ENCODE measurements at regions not wholly inside any gene's neighbourhood (a gene's known extent, or its start where the extent isn't known, plus 50 kb on each side); places are given as distances from the start of the nearest gene placed in this dataset.

DNA sequence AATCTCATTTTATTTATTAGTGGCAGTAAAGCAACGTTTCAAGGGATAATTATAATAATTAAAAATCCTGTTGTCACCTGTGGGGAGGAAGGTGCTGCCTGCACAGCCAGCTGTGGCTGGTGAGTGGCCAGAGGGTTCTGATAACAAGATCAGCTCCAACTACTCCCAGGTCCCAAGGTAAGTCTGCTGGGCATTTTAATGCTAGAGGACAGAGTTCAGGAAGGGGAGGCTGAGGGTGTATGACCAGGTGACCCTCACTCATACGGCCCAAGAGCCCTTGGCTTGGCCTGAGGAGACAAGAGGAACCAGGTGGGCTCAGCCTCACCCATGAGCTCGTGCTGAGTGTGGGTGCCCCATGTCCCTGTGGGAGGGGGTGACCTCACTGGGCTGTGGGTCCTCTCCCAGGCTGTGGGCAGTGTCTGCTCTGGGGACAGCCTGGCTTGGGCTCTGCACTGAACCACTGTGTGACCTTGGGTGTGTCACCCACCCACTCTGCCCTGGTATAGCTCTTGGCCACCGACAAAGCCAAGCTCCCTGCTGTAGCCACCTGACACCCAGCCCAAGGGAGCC is 223.8 kb downstream of the PTPRU start:
- H3K79me2 ChIP-seq (replicated peaks; ENCODE audit: insufficient read depth, low read length) = no peaks in the 10 kb centered on the region
- TF ChIP-seq POLR2AphosphoS5 (IDR thresholded peaks at IDR 0.05) = no peak
- TF ChIP-seq, protein P1, sequence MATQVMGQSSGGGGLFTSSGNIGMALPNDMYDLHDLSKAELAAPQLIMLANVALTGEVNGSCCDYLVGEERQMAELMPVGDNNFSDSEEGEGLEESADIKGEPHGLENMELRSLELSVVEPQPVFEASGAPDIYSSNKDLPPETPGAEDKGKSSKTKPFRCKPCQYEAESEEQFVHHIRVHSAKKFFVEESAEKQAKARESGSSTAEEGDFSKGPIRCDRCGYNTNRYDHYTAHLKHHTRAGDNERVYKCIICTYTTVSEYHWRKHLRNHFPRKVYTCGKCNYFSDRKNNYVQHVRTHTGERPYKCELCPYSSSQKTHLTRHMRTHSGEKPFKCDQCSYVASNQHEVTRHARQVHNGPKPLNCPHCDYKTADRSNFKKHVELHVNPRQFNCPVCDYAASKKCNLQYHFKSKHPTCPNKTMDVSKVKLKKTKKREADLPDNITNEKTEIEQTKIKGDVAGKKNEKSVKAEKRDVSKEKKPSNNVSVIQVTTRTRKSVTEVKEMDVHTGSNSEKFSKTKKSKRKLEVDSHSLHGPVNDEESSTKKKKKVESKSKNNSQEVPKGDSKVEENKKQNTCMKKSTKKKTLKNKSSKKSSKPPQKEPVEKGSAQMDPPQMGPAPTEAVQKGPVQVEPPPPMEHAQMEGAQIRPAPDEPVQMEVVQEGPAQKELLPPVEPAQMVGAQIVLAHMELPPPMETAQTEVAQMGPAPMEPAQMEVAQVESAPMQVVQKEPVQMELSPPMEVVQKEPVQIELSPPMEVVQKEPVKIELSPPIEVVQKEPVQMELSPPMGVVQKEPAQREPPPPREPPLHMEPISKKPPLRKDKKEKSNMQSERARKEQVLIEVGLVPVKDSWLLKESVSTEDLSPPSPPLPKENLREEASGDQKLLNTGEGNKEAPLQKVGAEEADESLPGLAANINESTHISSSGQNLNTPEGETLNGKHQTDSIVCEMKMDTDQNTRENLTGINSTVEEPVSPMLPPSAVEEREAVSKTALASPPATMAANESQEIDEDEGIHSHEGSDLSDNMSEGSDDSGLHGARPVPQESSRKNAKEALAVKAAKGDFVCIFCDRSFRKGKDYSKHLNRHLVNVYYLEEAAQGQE (IDR thresholded peaks at IDR 0.05; ENCODE audit: borderline replicate concordance) = no peak
- TF ChIP-seq RAD21 (conservative IDR thresholded peaks at IDR 0.05) = no peak
- TF ChIP-seq MXI1 (conservative IDR thresholded peaks at IDR 0.05; ENCODE audit: poor library complexity, severe bottlenecking) = no peak
- TF ChIP-seq SMC3 (conservative IDR thresholded peaks at IDR 0.05; ENCODE audit: poor library complexity) = no peak
- no peak for TF ChIP-seq TAF1 (IDR thresholded peaks at IDR 0.05; ENCODE audit: low read depth)
- TF ChIP-seq CTCF (IDR thresholded peaks at IDR 0.05; ENCODE audit: poor library complexity, severe bottlenecking) = no peak
- TF ChIP-seq EP300 (conservative IDR thresholded peaks at IDR 0.05; ENCODE audit: poor library complexity, severe bottlenecking) = no peak

DNA sequence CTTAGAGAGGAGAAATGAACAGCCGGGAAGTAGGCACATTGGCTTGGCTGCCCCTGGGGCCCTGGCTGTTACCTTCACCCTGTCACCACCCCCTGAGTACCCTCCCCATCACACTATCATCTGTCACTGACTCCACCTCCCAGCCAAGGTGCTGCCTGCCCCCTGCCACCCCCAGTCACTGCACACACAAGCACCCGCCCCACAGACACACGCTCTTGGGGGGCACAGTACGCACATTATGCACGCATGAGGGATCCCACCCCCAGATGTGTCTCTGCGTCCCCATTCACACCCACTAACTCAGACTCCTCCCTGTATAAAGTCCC is 223.3 kb downstream of the PTPRU start:
- Histone ChIP-seq H3K9me3 (ENCODE audit: low read length) (no peaks in the 10 kb centered on the region), H3K79me2 (replicated peaks; ENCODE audit: insufficient read depth, low read length) (no peaks in the 10 kb centered on the region), H2AFZ (ENCODE audit: low read depth, low read length) (no peak overlapping the region), H3F3A (ENCODE audit: insufficient read depth, low read length, poor library complexity, severe bottlenecking) (no peaks in the 10 kb centered on the region), H4K20me1 (ENCODE audit: insufficient read depth) (no peaks in the 10 kb centered on the region), H3K9ac (ENCODE audit: low read length) (no peak overlapping the region), H3K27me3 (ENCODE audit: insufficient read depth, low read depth, low read length) (no peaks in the 10 kb centered on the region), H3K36me3 (ENCODE audit: insufficient read depth, low read length) (no peaks in the 10 kb centered on the region), H3K4me3 (ENCODE audit: low read length) (no peak overlapping the region), H3K27ac (ENCODE audit: low read length) (no peak overlapping the region), H3K4me2 (ENCODE audit: low read length) (no peak overlapping the region), H3K9me2 (ENCODE audit: insufficient read depth, low read length) (no peaks in the 10 kb centered on the region)
- TF ChIP-seq POLR2AphosphoS5 (IDR thresholded peaks at IDR 0.05) (no peak), RAD21 (conservative IDR thresholded peaks at IDR 0.05) (no peak), SMC3 (conservative IDR thresholded peaks at IDR 0.05; ENCODE audit: poor library complexity) (no peak), TAF1 (IDR thresholded peaks at IDR 0.05; ENCODE audit: low read depth) (no peak), EP300 (conservative IDR thresholded peaks at IDR 0.05; ENCODE audit: poor library complexity, severe bottlenecking) (no peak), EZH2 (IDR thresholded peaks at IDR 0.05; ENCODE audit: borderline replicate concordance, insufficient read depth, low read length, poor library complexity, severe bottlenecking) (no peak)

More for the DNA sequence above, 223.8 kb downstream of the PTPRU start:
- H3K4me3 ChIP-seq (ENCODE audit: low read length) = no peak overlapping the region
- H2AFZ ChIP-seq (ENCODE audit: low read depth, low read length) = no peak overlapping the region
- no peaks in the 10 kb centered on the region for H3F3A ChIP-seq (ENCODE audit: insufficient read depth, low read length, poor library complexity, severe bottlenecking)
- H3K27me3 ChIP-seq (ENCODE audit: insufficient read depth, low read depth, low read length) = no peaks in the 10 kb centered on the region
- H3K4me2 ChIP-seq (ENCODE audit: low read length) = no peak overlapping the region
- H3K36me3 ChIP-seq (ENCODE audit: insufficient read depth, low read length) = no peaks in the 10 kb centered on the region
- H3K9me3 ChIP-seq (ENCODE audit: low read length) = no peaks in the 10 kb centered on the region
- no peaks in the 10 kb centered on the region for H3K9me2 ChIP-seq (ENCODE audit: insufficient read depth, low read length)
- no peak overlapping the region for H3K9ac ChIP-seq (ENCODE audit: low read length)
- H3K27ac ChIP-seq (ENCODE audit: low read length) = no peak overlapping the region
- H4K20me1 ChIP-seq (ENCODE audit: insufficient read depth) = no peaks in the 10 kb centered on the region

Data from neural cell (in vitro differentiated cells).